Stimulated activated CD4-positive, alpha-beta T cell treated with anti-CD3 and anti-CD28 coated beads, TNF-alpha, amount 100 ng/mL, for 4 hours (primary cell): ENCODE measurements at regions not wholly inside any gene's neighbourhood (a gene's known extent, or its start where the extent isn't known, plus 50 kb on each side); places are given as distances from the start of the nearest gene placed in this dataset.

ENCODE experiments used
- DNase-seq, 3 experiments: peaks; one replicate each; pipeline ENCODE4 v3.0.0-alpha.2; 2020; ENCODE audit warnings: low read depth in 3 of 3

GRCh38 chr14:98368916-98369315 lies 903.1 kb downstream of the BCL11B start:
- no peak for DNase-seq

- no peak for DNase-seq
Observed at GRCh38 chr14:98369344-98369743, 902.7 kb downstream of the BCL11B start.

- no peak for DNase-seq
Observed at GRCh38 chr14:98370352-98370751, 901.6 kb downstream of the BCL11B start.

- no peak for DNase-seq
Observed at GRCh38 chr14:98371141-98371540, 900.9 kb downstream of the BCL11B start.

GRCh38 chr14:98374136-98374535 lies 897.9 kb downstream of the BCL11B start:
- no peak for DNase-seq

GRCh38 chr14:98375566-98375965 lies 896.4 kb downstream of the BCL11B start:
- no peak for DNase-seq

GRCh38 chr14:98379830-98380229 lies 892.2 kb downstream of the BCL11B start:
- DNase-seq, result no peak

GRCh38 chr14:98382662-98383061 lies 889.3 kb downstream of the BCL11B start:
- DNase-seq, result no peak

- no peak for DNase-seq
Observed at GRCh38 chr14:98385851-98386250, 886.1 kb downstream of the BCL11B start.

- no peak for DNase-seq
Observed at GRCh38 chr14:98391061-98391460, 880.9 kb downstream of the BCL11B start.

GRCh38 chr14:98393527-98393926 lies 878.5 kb downstream of the BCL11B start:
- DNase-seq, result no peak

GRCh38 chr14:98404811-98405210 lies 867.2 kb downstream of the BCL11B start:
- DNase-seq, result no peak

- DNase-seq, result no peak
Observed at GRCh38 chr14:98408024-98408555, 863.9 kb downstream of the BCL11B start.

GRCh38 chr14:98408713-98409112 lies 863.3 kb downstream of the BCL11B start:
- DNase-seq, result no peak

- DNase-seq, result no peak
Observed at GRCh38 chr14:98411154-98411553, 860.8 kb downstream of the BCL11B start.

- no peak for DNase-seq
Observed at GRCh38 chr14:98412431-98412830, 859.6 kb downstream of the BCL11B start.

GRCh38 chr14:98415766-98416165 lies 856.2 kb downstream of the BCL11B start:
- DNase-seq, result no peak

GRCh38 chr14:98417001-98417400 lies 855.0 kb downstream of the BCL11B start:
- DNase-seq, result no peak

- DNase-seq, result no peak
Observed at GRCh38 chr14:98428483-98428994, 843.5 kb downstream of the BCL11B start.

- no peak for DNase-seq
Observed at GRCh38 chr14:98433436-98433835, 838.6 kb downstream of the BCL11B start.

GRCh38 chr14:98437113-98437512 lies 834.9 kb downstream of the BCL11B start:
- DNase-seq, result no peak

GRCh38 chr14:98444077-98444476 lies 827.9 kb downstream of the BCL11B start:
- DNase-seq, result peak in 1 of 3 experiments; percentile 10

GRCh38 chr14:98445718-98446117 lies 826.3 kb downstream of the BCL11B start:
- no peak for DNase-seq

- DNase-seq, result no peak
Observed at GRCh38 chr14:98446508-98446907, 825.5 kb downstream of the BCL11B start.
